Neutrophil (primary cell): ENCODE measurements at regions not wholly inside any gene's neighbourhood (a gene's known extent, or its start where the extent isn't known, plus 50 kb on each side); places are given as distances from the start of the nearest gene placed in this dataset.

Experiments used
- H3K27ac ChIP-seq: fragments of 200-600 bp; sonication (generic); 2 replicates; pipeline ENCODE4 v1.5.1; 2016; ENCODE audit warnings: mild to moderate bottlenecking, moderate library complexity
- H3K27me3 ChIP-seq: fragments of 200-600 bp; sonication (generic); 2 replicates; pipeline ENCODE4 v1.6.0; 2016; ENCODE audit warnings: mild to moderate bottlenecking
- H3K36me3 ChIP-seq: fragments of 200-600 bp; sonication (generic); 2 replicates; pipeline ENCODE4 v1.5.1; 2017
- H3K4me1 ChIP-seq, 2 experiments: fragments of 200-600 bp in 1 of 2; sonication (generic) in 1 of 2; 1 replicate in 1 of 2; 2 replicates in 1 of 2; pipeline versions ENCODE4 v1.5.1 to v1.6.1; 2013 to 2016; ENCODE audit warnings: low read depth in 1 of 2, low read length in 1 of 2, mild to moderate bottlenecking in 1 of 2, moderate library complexity in 1 of 2; ENCODE audit not compliant: control insufficient read depth in 1 of 2, insufficient read depth in 1 of 2
- H3K4me3 ChIP-seq, 2 experiments: fragments of 200-600 bp in 1 of 2; sonication (generic) in 1 of 2; 1 replicate in 1 of 2; 2 replicates in 1 of 2; pipeline ENCODE4 v1.5.1; 2013 to 2016; ENCODE audit warnings: low read depth in 1 of 2, low read length in 1 of 2, mild to moderate bottlenecking in 1 of 2, moderate library complexity in 1 of 2
- H3K9me3 ChIP-seq: fragments of 200-600 bp; sonication (generic); 2 replicates; pipeline ENCODE4 v1.5.1; 2016
- CTCF ChIP-seq: fragments of 200-600 bp; sonication (generic); IDR thresholded peaks from 2 replicates; pipeline ENCODE4 v1.5.1; 2016; ENCODE audit warnings: antibody characterized with exemption

- Histone ChIP-seq H3K4me1 (peaks cover 19 to 30% of the 10 kb centered on the region in 2 experiments), H3K9me3 (no peaks in the 10 kb centered on the region), H3K36me3 (no peaks in the 10 kb centered on the region), H3K27me3 (no peaks in the 10 kb centered on the region), H3K27ac (no peak overlapping the region), H3K4me3 (no peak overlapping the region)
- TF ChIP-seq CTCF: no peak
These were observed 194.4 kb upstream of the KCNJ16 start for GRCh38 chr17:69880591-69881112.

DNA sequence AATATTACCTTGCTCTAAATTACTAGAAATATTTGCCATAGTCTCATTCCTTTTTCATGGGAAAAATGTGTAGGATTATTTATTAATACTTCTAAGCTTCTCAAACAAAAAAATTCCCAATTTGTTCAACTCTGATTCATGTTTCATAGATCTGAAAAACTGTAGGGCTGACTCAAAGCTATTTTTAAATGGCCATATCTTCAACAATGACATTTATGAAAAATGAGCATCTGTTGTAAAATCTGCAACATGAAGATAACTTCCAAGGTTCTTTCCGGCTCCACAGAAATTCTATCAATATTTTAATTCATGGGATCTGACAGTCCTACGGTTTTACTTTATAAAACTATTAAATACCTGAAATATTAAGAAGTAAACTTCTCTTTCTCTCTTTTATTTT, 192.7 kb upstream of the KCNJ16 start:
- no peak overlapping the region for H3K4me3 ChIP-seq
- no peak overlapping the region for H3K27ac ChIP-seq
- no peaks in the 10 kb centered on the region for H3K27me3 ChIP-seq
- H3K36me3 ChIP-seq: no peaks in the 10 kb centered on the region
- no peak for TF ChIP-seq CTCF
- no peaks in the 10 kb centered on the region for H3K9me3 ChIP-seq
- H3K4me1 ChIP-seq: peaks cover 14 to 19% of the 10 kb centered on the region in 2 experiments

- H3K4me3 ChIP-seq: no peak overlapping the region
- no peaks in the 10 kb centered on the region for H3K27me3 ChIP-seq
- no peaks in the 10 kb centered on the region for H3K36me3 ChIP-seq
- TF ChIP-seq CTCF: no peak
- no peaks in the 10 kb centered on the region for H3K9me3 ChIP-seq
- H3K4me1 ChIP-seq: peaks cover 14 to 19% of the 10 kb centered on the region in 2 experiments
- H3K27ac ChIP-seq: no peak overlapping the region
These were observed 191.9 kb upstream of the KCNJ16 start for GRCh38 chr17:69883120-69883519.

- Histone ChIP-seq H3K27me3 (no peaks in the 10 kb centered on the region), H3K9me3 (no peaks in the 10 kb centered on the region), H3K27ac (peak overlapping the region; percentile 70), H3K4me3 (no peak overlapping the region), H3K36me3 (no peaks in the 10 kb centered on the region), H3K4me1 (peaks cover 14 to 19% of the 10 kb centered on the region in 2 experiments)
- TF ChIP-seq CTCF: no peak
These were observed 190.7 kb upstream of the KCNJ16 start for GRCh38 chr17:69884356-69884755.

DNA sequence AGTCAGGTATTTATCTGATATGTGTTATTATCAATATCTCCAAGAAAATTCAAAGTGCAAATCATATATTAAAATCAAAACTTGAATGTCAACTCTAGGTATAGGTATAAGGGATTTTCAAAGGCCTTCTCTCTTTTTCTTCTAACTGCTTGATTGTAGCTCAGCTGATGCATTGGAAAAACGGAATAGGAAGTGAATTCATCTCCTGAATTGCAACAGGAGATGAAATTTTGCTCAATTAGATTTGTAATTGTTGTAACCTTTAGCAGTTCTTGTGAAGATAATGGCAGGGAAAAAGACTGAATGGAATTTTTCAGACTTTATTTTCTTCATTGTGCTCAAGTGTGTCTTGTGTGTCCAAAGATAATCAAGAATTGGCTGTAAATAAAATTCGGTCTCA, 190.2 kb upstream of the KCNJ16 start:
- Histone ChIP-seq H3K27me3 (no peaks in the 10 kb centered on the region), H3K9me3 (no peaks in the 10 kb centered on the region)

More for the DNA sequence above, 190.2 kb upstream of the KCNJ16 start:
- no peak for TF ChIP-seq CTCF
- peak overlapping the region; percentile 70 for H3K27ac ChIP-seq
- peaks cover 14 to 19% of the 10 kb centered on the region in 2 experiments for H3K4me1 ChIP-seq
- H3K36me3 ChIP-seq: no peaks in the 10 kb centered on the region
- H3K4me3 ChIP-seq: no peak overlapping the region
